Upper lobe of left lung (tissue), 4 donors: ENCODE measurements at regions not wholly inside any gene's neighbourhood (a gene's known extent, or its start where the extent isn't known, plus 50 kb on each side); places are given as distances from the start of the nearest gene placed in this dataset.

ENCODE experiments used
- CTCF ChIP-seq, 6 experiments: fragments of 450-650 bp in 4 of 6; fragments of 200-600 bp in 2 of 6; sonication (generic) in 2 of 6; IDR thresholded peaks; one replicate each; pipeline ENCODE4 v1.5.1; 2016 to 2019; ENCODE audit warnings: antibody characterized with exemption in 6 of 6
- EP300 ChIP-seq, 4 donors: sonication (generic); formaldehyde crosslinking; IDR thresholded peaks; one replicate each; pipeline ENCODE4 v1.5.1; 2017; ENCODE audit warnings: antibody characterized with exemption in 4 of 4, control low read depth in 2 of 4
- POLR2A ChIP-seq, 4 donors: fragments of 450-650 bp; IDR thresholded peaks; one replicate each; pipeline ENCODE4 v1.5.1; 2016 to 2017; ENCODE audit warnings: antibody characterized with exemption in 4 of 4, mild to moderate bottlenecking in 2 of 4

DNA sequence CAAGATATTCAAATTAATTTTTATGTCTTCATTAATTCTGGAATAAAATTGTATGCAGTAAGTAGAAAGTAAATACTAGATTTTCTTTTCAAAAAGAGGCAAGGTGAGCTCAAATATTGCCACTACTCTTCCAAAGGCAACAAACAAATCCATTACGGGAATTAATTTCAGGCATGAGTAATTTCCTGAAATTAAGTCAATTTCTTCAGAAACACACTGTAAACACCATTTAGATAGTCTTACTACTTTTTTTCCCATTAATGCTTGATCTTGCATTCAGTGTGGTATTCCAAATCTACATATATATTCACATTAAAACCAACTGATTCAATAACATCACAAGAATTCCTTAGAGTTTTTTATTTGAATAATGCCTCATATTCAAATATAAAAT lies 1274.0 kb upstream of the CRIM1 start:
- TF ChIP-seq CTCF (IDR thresholded peaks at IDR 0.05) (no peak), POLR2A (IDR thresholded peaks at IDR 0.05) (no peak), EP300 (IDR thresholded peaks at IDR 0.05) (no peak)
